Tibial nerve (tissue), 4 donors: ENCODE measurements at regions not wholly inside any gene's neighbourhood (a gene's known extent, or its start where the extent isn't known, plus 50 kb on each side); places are given as distances from the start of the nearest gene placed in this dataset.

Source experiments
- DNase-seq, 2 donors: peaks; one replicate each; pipeline ENCODE4 v3.0.0-alpha.2; 2019; ENCODE audit warnings: low spot score in 2 of 2
- H3K27ac ChIP-seq, 4 donors: fragments of 200-600 bp; sonication (generic) in 3 of 4; one replicate each; pipeline ENCODE4 v1.5.1; 2017 to 2019; ENCODE audit warnings: mild to moderate bottlenecking in 1 of 4
- H3K27me3 ChIP-seq, 2 donors: fragments of 200-600 bp; sonication (generic) in 1 of 2; one replicate each; pipeline versions ENCODE4 v1.5.1 to v1.6.0; 2017 to 2019
- H3K36me3 ChIP-seq, 3 donors: fragments of 200-600 bp; sonication (generic); one replicate each; pipeline ENCODE4 v1.5.1; 2018 to 2019
- H3K4me1 ChIP-seq, 4 donors: fragments of 200-600 bp; sonication (generic) in 3 of 4; one replicate each; pipeline ENCODE4 v1.5.1; 2017 to 2019
- H3K4me3 ChIP-seq, 4 donors: fragments of 200-600 bp; sonication (generic) in 3 of 4; one replicate each; pipeline ENCODE4 v1.5.1; 2017 to 2019; ENCODE audit warnings: mild to moderate bottlenecking in 1 of 4, moderate library complexity in 1 of 4
- H3K9me3 ChIP-seq, 4 donors: fragments of 200-600 bp; sonication (generic) in 3 of 4; one replicate each; pipeline ENCODE4 v1.5.1; 2017 to 2019
- CTCF ChIP-seq, 5 experiments: fragments of 200-600 bp in 3 of 5; fragments of 450-650 bp in 2 of 5; sonication (generic) in 3 of 5; IDR thresholded peaks; one replicate each; pipeline ENCODE4 v1.5.1; 2016 to 2019; ENCODE audit warnings: antibody characterized with exemption in 5 of 5, mild to moderate bottlenecking in 3 of 5, moderate library complexity in 2 of 5
- EP300 ChIP-seq, 2 donors: sonication (generic); formaldehyde crosslinking; IDR thresholded peaks; one replicate each; pipeline ENCODE4 v1.6.1; 2017; ENCODE audit warnings: antibody characterized with exemption in 2 of 2, mild to moderate bottlenecking in 1 of 2
- POLR2A ChIP-seq, 2 donors: fragments of 450-650 bp; IDR thresholded peaks; one replicate each; pipeline ENCODE4 v1.6.1; 2017; ENCODE audit warnings: antibody characterized with exemption in 2 of 2, mild to moderate bottlenecking in 2 of 2, moderate library complexity in 2 of 2
- WGBS, 2 donors: methylation state at CpG; one replicate each; pipeline ENCODE4 v1.1.5; 2018; 5-methylcytosine and 5-hydroxymethylcytosine counted together

DNA sequence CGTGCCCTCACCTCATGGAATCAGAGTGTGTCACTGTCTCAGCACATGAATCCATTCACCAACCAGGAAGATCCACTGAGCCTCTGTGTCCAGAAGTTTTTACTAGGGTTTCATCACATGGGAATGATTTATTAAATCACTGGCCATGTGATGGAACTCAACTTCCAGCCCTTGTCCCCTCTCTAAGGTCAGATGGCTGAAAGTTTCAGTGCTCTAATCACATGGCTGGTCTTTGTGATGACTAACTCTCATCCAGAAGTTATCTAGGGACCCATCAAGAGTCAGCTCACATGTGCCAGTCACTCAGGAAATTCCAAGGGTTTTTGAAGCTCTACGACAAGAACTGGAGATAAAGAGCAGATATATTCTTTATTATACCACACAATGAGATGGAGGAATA is 140.5 kb upstream of the GYPC start:
- Histone ChIP-seq H3K27me3 (no peaks in the 10 kb centered on the region), H3K9me3 (no peaks in the 10 kb centered on the region), H3K36me3 (no peaks in the 10 kb centered on the region), H3K4me1 (no peaks in the 10 kb centered on the region), H3K4me3 (no peak overlapping the region), H3K27ac (no peak overlapping the region)
- 69 to 82% methylated on average over 2 of the region's 2 CpGs for WGBS, 2 donors
- TF ChIP-seq POLR2A (IDR thresholded peaks at IDR 0.05): no peak
- no peak for TF ChIP-seq EP300 (IDR thresholded peaks at IDR 0.05)
- no peak for TF ChIP-seq CTCF (IDR thresholded peaks at IDR 0.05)
- DNase-seq: no peak

GRCh38 chr2:126518196-126518595 is 137.8 kb upstream of the GYPC start:
- H3K9me3 ChIP-seq: no peaks in the 10 kb centered on the region
- H3K4me1 ChIP-seq: no peaks in the 10 kb centered on the region
- H3K36me3 ChIP-seq: no peaks in the 10 kb centered on the region
- no peak for DNase-seq
- no peak for TF ChIP-seq EP300 (IDR thresholded peaks at IDR 0.05)
- TF ChIP-seq CTCF (IDR thresholded peaks at IDR 0.05): no peak
- no peak for TF ChIP-seq POLR2A (IDR thresholded peaks at IDR 0.05)
- no peak overlapping the region for H3K4me3 ChIP-seq
- H3K27me3 ChIP-seq: no peaks in the 10 kb centered on the region
- 62 to 73% methylated on average over 2 of the region's 2 CpGs for WGBS, 2 donors
- H3K27ac ChIP-seq: no peak overlapping the region

DNA sequence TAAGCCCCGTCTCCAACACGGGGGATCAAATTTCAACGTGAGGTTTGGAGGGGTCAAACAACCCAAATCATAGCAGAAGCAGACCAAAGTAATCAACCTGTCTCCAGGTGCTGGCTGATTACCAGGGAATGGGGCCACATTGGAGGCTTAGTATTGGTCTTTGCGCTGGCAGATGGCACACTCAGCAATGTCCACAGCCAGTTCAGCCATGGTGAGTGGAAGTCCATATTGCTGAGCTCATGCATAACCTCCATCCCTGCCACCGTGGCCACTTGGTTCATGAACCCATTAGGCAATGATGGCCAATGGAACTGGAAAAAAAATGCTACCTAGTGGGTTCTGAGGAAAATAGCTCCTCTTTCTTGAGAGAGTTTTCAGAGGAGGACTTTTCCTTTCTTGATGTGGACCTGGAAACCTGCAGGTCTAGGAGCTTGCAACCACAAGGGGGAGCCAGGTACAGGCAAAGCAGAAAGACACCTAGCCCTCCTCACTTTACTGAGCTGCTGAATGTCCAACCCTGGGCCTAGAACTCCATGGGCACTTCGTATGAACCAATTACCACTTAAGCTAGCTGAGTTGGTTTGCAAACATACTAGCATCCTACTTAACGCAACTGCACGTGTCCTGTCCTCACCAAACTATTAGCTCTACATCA is 128.0 kb upstream of the GYPC start:
- DNase-seq: peak; percentile 33 to 73
- H3K9me3 ChIP-seq: no peaks in the 10 kb centered on the region
- WGBS, 2 donors: 73 to 80% methylated on average over 8 of the region's 8 CpGs
- TF ChIP-seq EP300 (IDR thresholded peaks at IDR 0.05): no peak
- peak; percentile 24 to 53 (median 43) for TF ChIP-seq CTCF (IDR thresholded peaks at IDR 0.05)
- H3K4me3 ChIP-seq: no peak overlapping the region
- H3K36me3 ChIP-seq: no peaks in the 10 kb centered on the region
- H3K4me1 ChIP-seq: no peaks in the 10 kb centered on the region
- H3K27me3 ChIP-seq: no peaks in the 10 kb centered on the region
- H3K27ac ChIP-seq: no peak overlapping the region

DNA sequence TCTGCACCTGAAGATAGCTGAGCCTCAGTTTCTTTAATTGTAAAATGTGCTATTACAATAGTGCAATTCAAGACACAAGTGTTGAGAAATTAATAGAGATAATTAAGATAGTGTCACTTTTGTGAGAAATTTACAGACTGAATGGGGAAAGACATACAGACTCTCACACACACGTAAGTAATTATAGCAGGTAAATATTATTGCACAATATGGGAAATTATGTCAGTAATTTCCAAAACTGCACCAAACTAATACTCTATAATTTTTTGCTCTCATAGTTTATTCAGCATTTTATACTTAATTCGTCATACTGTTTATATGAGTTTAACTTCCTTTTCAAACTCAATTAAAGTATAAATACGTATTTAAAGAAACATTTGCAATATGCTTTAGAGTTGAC is 124.9 kb upstream of the GYPC start:
- Histone ChIP-seq H3K27me3 (no peaks in the 10 kb centered on the region), H3K4me3 (no peak overlapping the region), H3K27ac (no peak overlapping the region), H3K9me3 (no peaks in the 10 kb centered on the region), H3K36me3 (no peaks in the 10 kb centered on the region), H3K4me1 (no peaks in the 10 kb centered on the region)
- WGBS, 2 donors: 82 to 95% methylated on average over 3 of the region's 3 CpGs
- no peak for TF ChIP-seq CTCF (IDR thresholded peaks at IDR 0.05)
- TF ChIP-seq POLR2A (IDR thresholded peaks at IDR 0.05): no peak
- no peak for TF ChIP-seq EP300 (IDR thresholded peaks at IDR 0.05)
- no peak for DNase-seq

DNA sequence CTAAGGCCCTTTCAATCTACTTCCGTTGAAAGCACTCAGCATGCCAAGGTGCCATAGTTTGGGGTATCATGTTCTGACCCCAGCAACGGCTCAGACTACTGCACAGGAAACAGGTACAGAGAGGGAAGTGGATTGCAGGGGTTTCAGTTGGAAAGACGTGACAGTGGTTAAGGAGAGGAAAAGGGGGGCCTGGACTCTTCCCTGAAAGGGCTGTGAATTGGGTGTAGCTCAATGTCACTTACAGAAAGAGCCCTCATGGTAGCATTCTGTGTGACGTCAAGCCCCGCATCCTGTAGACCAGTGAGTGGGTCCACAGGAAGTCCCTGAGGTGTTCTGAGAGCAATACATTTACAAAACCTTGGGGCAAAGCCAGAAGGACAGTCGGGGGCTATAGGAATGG is 121.5 kb upstream of the GYPC start:
- Histone ChIP-seq H3K4me3 (no peak overlapping the region), H3K4me1 (no peaks in the 10 kb centered on the region), H3K36me3 (no peaks in the 10 kb centered on the region), H3K9me3 (no peaks in the 10 kb centered on the region), H3K27ac (no peak overlapping the region), H3K27me3 (no peaks in the 10 kb centered on the region)
- DNase-seq: no peak
- 60 to 72% methylated on average over 6 of the region's 6 CpGs for WGBS, 2 donors
- TF ChIP-seq EP300 (IDR thresholded peaks at IDR 0.05): no peak
- no peak for TF ChIP-seq POLR2A (IDR thresholded peaks at IDR 0.05)
- TF ChIP-seq CTCF (IDR thresholded peaks at IDR 0.05): no peak
